DND-41 (cell line): ENCODE measurements at regions not wholly inside any gene's neighbourhood (a gene's known extent, or its start where the extent isn't known, plus 50 kb on each side); places are given as distances from the start of the nearest gene placed in this dataset.

ENCODE experiments used
- ATAC-seq: fragments of 200-7000 bp; cut with Tn5 transposase; 3 replicates; pipeline ENCODE4 v1.9.1; 2021; ENCODE audit warnings: low read depth; ENCODE audit not compliant: insufficient read depth
- DNase-seq: peaks from one replicate; pipeline ENCODE4 v3.0.0-alpha.2; 2020
- H2AFZ ChIP-seq: 2 replicates; pipeline ENCODE4 v1.6.0; 2012; ENCODE audit warnings: low read depth, low read length
- H3K27ac ChIP-seq: 2 replicates; pipeline ENCODE4 v1.5.1; 2012; ENCODE audit warnings: low read length, inconsistent platforms
- H3K27me3 ChIP-seq: fragments of 200-600 bp; sonication (generic); 2 replicates; pipeline ENCODE4 v1.6.0; 2012; ENCODE audit warnings: low read length, mild to moderate bottlenecking, inconsistent platforms; ENCODE audit not compliant: insufficient read depth, poor library complexity
- H3K36me3 ChIP-seq: 2 replicates; pipeline ENCODE4 v1.5.1; 2012; ENCODE audit warnings: low read length, inconsistent platforms; ENCODE audit not compliant: insufficient read depth
- H3K4me1 ChIP-seq: 2 replicates; pipeline ENCODE4 v1.5.1; 2012; ENCODE audit warnings: mild to moderate bottlenecking, low read length; ENCODE audit not compliant: insufficient read depth
- H3K4me2 ChIP-seq: 2 replicates; pipeline ENCODE4 v1.6.0; 2012; ENCODE audit warnings: mild to moderate bottlenecking, moderate library complexity, low read length, inconsistent platforms; ENCODE audit not compliant: insufficient read depth
- H3K4me3 ChIP-seq, 2 experiments: fragments of 200-600 bp in 1 of 2; shearing (Covaris generic) in 1 of 2; 2 replicates each; pipeline ENCODE4 v1.5.1; 2012 to 2016; ENCODE audit warnings: inconsistent platforms in 2 of 2, low read length in 2 of 2, mild to moderate bottlenecking in 2 of 2, low read depth in 1 of 2, moderate library complexity in 1 of 2
- H3K79me2 ChIP-seq: 2 replicates; pipeline ENCODE4 v1.6.0; 2012; ENCODE audit warnings: low read length, inconsistent platforms; ENCODE audit not compliant: insufficient read depth
- H3K9ac ChIP-seq: 2 replicates; pipeline ENCODE4 v1.6.0; 2012; ENCODE audit warnings: low read depth, mild to moderate bottlenecking, inconsistent platforms, low read length, moderate library complexity
- H3K9me3 ChIP-seq: 2 replicates; pipeline ENCODE4 v1.5.1; 2012; ENCODE audit warnings: low read length, moderate library complexity, mild to moderate bottlenecking, inconsistent platforms; ENCODE audit not compliant: insufficient read depth, severe bottlenecking
- H4K20me1 ChIP-seq: 2 replicates; pipeline ENCODE4 v1.6.0; 2012; ENCODE audit warnings: low read length; ENCODE audit not compliant: insufficient read depth
- EZH2 ChIP-seq: IDR thresholded peaks from 3 replicates; pipeline ENCODE4 v1.6.1; 2012; ENCODE audit warnings: borderline replicate concordance, low read depth, mild to moderate bottlenecking, moderate library complexity, low read length, inconsistent platforms; ENCODE audit not compliant: severe bottlenecking
- TF ChIP-seq, protein P1 (sequence below): IDR thresholded peaks from 2 replicates; pipeline ENCODE4 v1.5.1; 2012; ENCODE audit warnings: borderline replicate concordance, low read length, moderate library complexity, mild to moderate bottlenecking; ENCODE audit not compliant: poor library complexity, severe bottlenecking; ENCODE audit errors: extremely low read depth

- no peaks in the 10 kb centered on the region for H3K79me2 ChIP-seq
- no peak overlapping the region for H2AFZ ChIP-seq
- ATAC-seq (no peak), DNase-seq (no peak)
- H3K36me3 ChIP-seq: no peaks in the 10 kb centered on the region
- H3K9ac ChIP-seq: no peak overlapping the region
- H4K20me1 ChIP-seq: no peaks in the 10 kb centered on the region
- H3K27ac ChIP-seq: no peak overlapping the region
- no peak for TF ChIP-seq EZH2
- TF ChIP-seq, protein P1, sequence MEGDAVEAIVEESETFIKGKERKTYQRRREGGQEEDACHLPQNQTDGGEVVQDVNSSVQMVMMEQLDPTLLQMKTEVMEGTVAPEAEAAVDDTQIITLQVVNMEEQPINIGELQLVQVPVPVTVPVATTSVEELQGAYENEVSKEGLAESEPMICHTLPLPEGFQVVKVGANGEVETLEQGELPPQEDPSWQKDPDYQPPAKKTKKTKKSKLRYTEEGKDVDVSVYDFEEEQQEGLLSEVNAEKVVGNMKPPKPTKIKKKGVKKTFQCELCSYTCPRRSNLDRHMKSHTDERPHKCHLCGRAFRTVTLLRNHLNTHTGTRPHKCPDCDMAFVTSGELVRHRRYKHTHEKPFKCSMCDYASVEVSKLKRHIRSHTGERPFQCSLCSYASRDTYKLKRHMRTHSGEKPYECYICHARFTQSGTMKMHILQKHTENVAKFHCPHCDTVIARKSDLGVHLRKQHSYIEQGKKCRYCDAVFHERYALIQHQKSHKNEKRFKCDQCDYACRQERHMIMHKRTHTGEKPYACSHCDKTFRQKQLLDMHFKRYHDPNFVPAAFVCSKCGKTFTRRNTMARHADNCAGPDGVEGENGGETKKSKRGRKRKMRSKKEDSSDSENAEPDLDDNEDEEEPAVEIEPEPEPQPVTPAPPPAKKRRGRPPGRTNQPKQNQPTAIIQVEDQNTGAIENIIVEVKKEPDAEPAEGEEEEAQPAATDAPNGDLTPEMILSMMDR: no peak
- H3K4me2 ChIP-seq: no peak overlapping the region
- H3K27me3 ChIP-seq: no peaks in the 10 kb centered on the region
- no peak overlapping the region for H3K4me3 ChIP-seq
- H3K4me1 ChIP-seq: peaks cover 7% of the 10 kb centered on the region; the same call in 1 of the 2 replicates
- no peaks in the 10 kb centered on the region for H3K9me3 ChIP-seq
These were observed 717.4 kb upstream of the SPRY2 start for GRCh38 chr13:81058211-81058915.

DNA sequence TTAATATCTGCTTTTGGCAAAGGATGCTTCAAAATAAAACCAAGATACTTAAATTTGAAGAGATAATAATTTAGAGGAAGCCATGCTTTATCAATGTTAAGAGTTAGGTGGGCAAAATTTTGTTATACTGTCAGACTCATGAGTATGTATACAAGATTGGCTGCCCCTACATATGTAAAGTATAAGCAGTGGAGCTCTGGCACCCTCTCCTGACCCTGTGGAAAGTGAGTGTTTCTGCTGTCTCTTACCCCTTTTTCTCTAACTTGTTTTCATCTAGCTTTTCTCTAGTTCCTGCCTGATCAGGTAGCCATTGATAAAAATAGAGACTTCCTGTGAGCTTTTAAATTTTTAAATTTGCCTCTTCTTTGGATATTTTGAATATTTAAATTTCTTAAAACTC is 710.9 kb upstream of the SPRY2 start:
- Histone ChIP-seq H3K9ac (no peak overlapping the region), H3K79me2 (no peaks in the 10 kb centered on the region), H3K36me3 (no peaks in the 10 kb centered on the region), H2AFZ (no peak overlapping the region), H3K27ac (no peak overlapping the region), H3K4me3 (no peak overlapping the region), H3K4me2 (no peak overlapping the region), H3K9me3 (no peaks in the 10 kb centered on the region), H4K20me1 (no peaks in the 10 kb centered on the region), H3K27me3 (no peaks in the 10 kb centered on the region), H3K4me1 (no peaks in the 10 kb centered on the region)
- TF ChIP-seq, protein P1: peak; percentile 3
- no peak for TF ChIP-seq EZH2
- no peak for DNase-seq
- no peak for ATAC-seq

DNA sequence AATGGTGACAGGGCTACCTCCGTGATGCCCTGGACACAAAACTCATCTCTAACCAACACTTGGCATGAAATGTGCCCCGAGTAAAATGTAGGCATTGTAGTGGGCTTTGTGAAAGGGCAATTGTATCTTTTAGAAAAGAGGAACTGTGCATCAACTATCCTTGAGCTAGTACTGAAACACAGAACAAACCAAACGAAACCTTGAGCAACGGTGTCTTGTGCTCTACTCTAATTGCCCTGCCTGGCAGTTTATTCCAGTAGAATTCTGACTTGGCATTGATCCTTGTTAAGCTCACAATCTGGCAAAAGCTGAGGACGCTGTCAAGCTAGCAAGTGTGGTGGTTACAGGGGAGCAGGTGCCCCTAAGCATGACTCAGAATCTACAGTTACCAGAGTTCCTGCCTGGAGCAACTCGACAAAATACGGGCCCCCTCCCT is 707.1 kb upstream of the SPRY2 start:
- H3K9ac ChIP-seq: no peak overlapping the region
- H3K4me1 ChIP-seq: no peaks in the 10 kb centered on the region
- TF ChIP-seq EZH2: no peak
- TF ChIP-seq, protein P1: no peak
- no peak overlapping the region for H3K4me2 ChIP-seq
- no peaks in the 10 kb centered on the region for H3K9me3 ChIP-seq
- ATAC-seq (0 out of 3 replicates have a peak, but pooled peaks have one; percentile 12), DNase-seq (no peak)
- no peaks in the 10 kb centered on the region for H3K79me2 ChIP-seq
- no peaks in the 10 kb centered on the region for H4K20me1 ChIP-seq
- no peak overlapping the region for H3K27ac ChIP-seq
- no peak overlapping the region for H2AFZ ChIP-seq
- H3K36me3 ChIP-seq: no peaks in the 10 kb centered on the region
- H3K4me3 ChIP-seq: no peak overlapping the region
- no peaks in the 10 kb centered on the region for H3K27me3 ChIP-seq
